H1 (cell line): ENCODE measurements at regions not wholly inside any gene's neighbourhood (a gene's known extent, or its start where the extent isn't known, plus 50 kb on each side); places are given as distances from the start of the nearest gene placed in this dataset.

ENCODE experiments used
- CTCF ChIA-PET: fragments of 300-600 bp; sonication (Branson Sonifier 250); formaldehyde crosslinking; loops from one replicate; lab custom pipeline; 2021; ENCODE audit not compliant: partially characterized antibody; lab: Charles Lee
- POLR2A ChIA-PET: fragments of 300-600 bp; sonication (Branson Sonifier 250); formaldehyde crosslinking; loops from one replicate; lab custom pipeline; 2021; ENCODE audit warnings: inconsistent platforms; ENCODE audit not compliant: partially characterized antibody; lab: Charles Lee
- DNase-seq, 2 experiments: peaks; one replicate each; pipeline versions ENCODE4 v3.0.0 to v3.0.0-alpha.2; 2010 to 2022; ENCODE audit warnings: low spot score in 2 of 2, low read depth in 1 of 2, mixed read lengths in 1 of 2
- FAIRE-seq: peaks from 2 replicates; lab custom pipeline; 2011; peaks lifted over from hg19 to GRCh38; lab: Jason Lieb, UNC
- H2AFZ ChIP-seq: 2 replicates; pipeline ENCODE4 v1.8.1; 2012; ENCODE audit warnings: low read length, inconsistent platforms
- H2AK5ac ChIP-seq: 2 replicates; pipeline ENCODE4 v1.6.1; 2013; ENCODE audit warnings: low read depth, low read length
- H2BK120ac ChIP-seq: replicated peaks from 2 replicates; pipeline ENCODE3; 2013; ENCODE audit warnings: low read depth, low read length, inconsistent platforms
- H2BK12ac ChIP-seq: 2 replicates; pipeline ENCODE4 v1.6.1; 2013; ENCODE audit warnings: low read depth, low read length
- H2BK15ac ChIP-seq: 2 replicates; pipeline ENCODE4 v1.6.1; 2013; ENCODE audit warnings: low read length
- H2BK20ac ChIP-seq: 2 replicates; pipeline ENCODE4 v1.6.1; 2013; ENCODE audit warnings: low read length
- H2BK5ac ChIP-seq: 2 replicates; pipeline ENCODE4 v1.6.1; 2013; ENCODE audit warnings: low read depth, low read length
- H3K14ac ChIP-seq: 2 replicates; pipeline ENCODE4 v1.6.1; 2013; ENCODE audit warnings: inconsistent platforms; ENCODE audit not compliant: insufficient read length
- H3K18ac ChIP-seq: 2 replicates; pipeline ENCODE4 v1.6.1; 2013; ENCODE audit warnings: low read length; ENCODE audit errors: extremely low read depth
- H3K23ac ChIP-seq: 2 replicates; pipeline ENCODE4 v1.6.1; 2013; ENCODE audit warnings: inconsistent platforms; ENCODE audit not compliant: insufficient read length
- H3K23me2 ChIP-seq: 2 replicates; pipeline ENCODE4 v1.6.1; 2013; ENCODE audit warnings: low read depth, low read length
- H3K27ac ChIP-seq: 2 replicates; pipeline ENCODE4 v1.6.1; 2011; ENCODE audit warnings: low read depth, low read length, inconsistent platforms
- H3K27me3 ChIP-seq, 4 experiments: replicated peaks in 1 of 4; 1 replicate in 1 of 4; 2 replicates in 3 of 4; pipeline versions ENCODE4 v1.6.1 to v1.8.1; 2011 to 2013; ENCODE audit warnings: low read length in 3 of 4, mild to moderate bottlenecking in 3 of 4, inconsistent platforms in 2 of 4, mixed read lengths in 2 of 4, moderate library complexity in 1 of 4; ENCODE audit not compliant: control insufficient read depth in 3 of 4, insufficient read depth in 3 of 4; ENCODE audit errors: extremely low read depth in 1 of 4
- H3K36me3 ChIP-seq, 4 experiments: 2 replicates each; pipeline versions ENCODE4 v1.6.1 to v1.8.1; 2011 to 2013; ENCODE audit warnings: mild to moderate bottlenecking in 4 of 4, low read length in 3 of 4, moderate library complexity in 2 of 4, control low read depth in 1 of 4, inconsistent platforms in 1 of 4; ENCODE audit not compliant: insufficient read depth in 4 of 4, control insufficient read depth in 2 of 4
- H3K4ac ChIP-seq: replicated peaks from 2 replicates; pipeline ENCODE3; 2013; ENCODE audit warnings: low read length, low read depth, mixed read lengths, inconsistent platforms; ENCODE audit not compliant: insufficient read length
- H3K4me1 ChIP-seq, 4 experiments: replicated peaks in 1 of 4; 1 replicate in 1 of 4; 2 replicates in 3 of 4; pipeline versions ENCODE4 v1.6.1 to v1.8.1; 2011 to 2013; ENCODE audit warnings: low read length in 3 of 4, inconsistent platforms in 2 of 4, mixed read lengths in 1 of 4; ENCODE audit not compliant: insufficient read depth in 4 of 4, control insufficient read depth in 3 of 4
- H3K4me2 ChIP-seq, 2 experiments: 2 replicates each; pipeline versions ENCODE4 v1.6.1 to v1.8.1; 2011 to 2013; ENCODE audit warnings: low read depth in 2 of 2, low read length in 2 of 2, control low read depth in 1 of 2, inconsistent platforms in 1 of 2, mild to moderate bottlenecking in 1 of 2; ENCODE audit not compliant: insufficient read depth in 1 of 2
- H3K4me3 ChIP-seq, 4 experiments: fragments of 200-600, 300-600 bp in 1 of 4; sonication (generic), shearing (Covaris generic), sonication (Bioruptor Twin) in 1 of 4; 2 replicates each; pipeline versions ENCODE4 v1.5.1 to v1.8.1; 2011 to 2016; ENCODE audit warnings: low read length in 4 of 4, low read depth in 3 of 4, control low read depth in 2 of 4, inconsistent platforms in 2 of 4, mild to moderate bottlenecking in 2 of 4, mixed read lengths in 1 of 4, moderate library complexity in 1 of 4; ENCODE audit not compliant: insufficient read depth in 2 of 4; ENCODE audit errors: extremely low read depth in 1 of 4
- H3K56ac ChIP-seq: replicated peaks from 2 replicates; pipeline ENCODE3; 2013; ENCODE audit warnings: low read depth, mild to moderate bottlenecking, mixed read lengths, low read length, inconsistent platforms; ENCODE audit not compliant: insufficient read length
- H3K79me1 ChIP-seq: 2 replicates; pipeline ENCODE4 v1.6.1; 2013; ENCODE audit warnings: low read depth, low read length, control low read depth
- H3K79me2 ChIP-seq, 2 experiments: 2 replicates each; pipeline versions ENCODE4 v1.6.1 to v1.8.1; 2012 to 2013; ENCODE audit warnings: low read length in 2 of 2, mild to moderate bottlenecking in 2 of 2, inconsistent platforms in 1 of 2; ENCODE audit not compliant: insufficient read depth in 2 of 2, control insufficient read depth in 1 of 2
- H3K9ac ChIP-seq, 4 experiments: replicated peaks in 1 of 4; 1 replicate in 1 of 4; 2 replicates in 3 of 4; pipeline versions ENCODE4 v1.6.1 to v1.8.1; 2011 to 2013; ENCODE audit warnings: low read depth in 3 of 4, low read length in 3 of 4, control low read depth in 2 of 4, mild to moderate bottlenecking in 2 of 4, moderate library complexity in 2 of 4, inconsistent platforms in 1 of 4; ENCODE audit errors: extremely low read depth in 1 of 4
- H3K9me3 ChIP-seq, 2 experiments: 2 replicates each; pipeline versions ENCODE4 v1.6.1 to v1.8.1; 2012 to 2013; ENCODE audit warnings: mild to moderate bottlenecking in 2 of 2, moderate library complexity in 2 of 2, control low read depth in 1 of 2, inconsistent platforms in 1 of 2, low read depth in 1 of 2, low read length in 1 of 2, mixed read lengths in 1 of 2; ENCODE audit not compliant: insufficient read depth in 2 of 2
- H4K20me1 ChIP-seq, 2 experiments: replicated peaks in 1 of 2; 2 replicates each; pipeline versions ENCODE3 to v1.8.1; 2011 to 2013; ENCODE audit warnings: inconsistent platforms in 2 of 2, low read length in 2 of 2, mild to moderate bottlenecking in 1 of 2; ENCODE audit not compliant: insufficient read depth in 2 of 2, control insufficient read depth in 1 of 2
- H4K5ac ChIP-seq: 2 replicates; pipeline ENCODE4 v1.6.1; 2013; ENCODE audit warnings: low read length, low read depth, mixed read lengths, inconsistent platforms; ENCODE audit not compliant: insufficient read length
- H4K8ac ChIP-seq: 2 replicates; pipeline ENCODE4 v1.8.0; 2013; ENCODE audit warnings: mild to moderate bottlenecking, moderate library complexity, low read length, inconsistent platforms; ENCODE audit not compliant: insufficient read depth; ENCODE audit errors: extremely low read depth
- H4K91ac ChIP-seq: replicated peaks from 2 replicates; pipeline ENCODE3; 2013; ENCODE audit warnings: low read length, mixed read lengths, inconsistent platforms; ENCODE audit not compliant: insufficient read length
- EP300 ChIP-seq, 2 experiments: IDR thresholded peaks; 1 replicate in 1 of 2; 2 replicates in 1 of 2; pipeline ENCODE4 v1.6.1; 2011 to 2012; ENCODE audit warnings: low read depth in 2 of 2, low read length in 2 of 2, mild to moderate bottlenecking in 2 of 2, borderline replicate concordance in 1 of 2, inconsistent platforms in 1 of 2, moderate library complexity in 1 of 2
- MAFK ChIP-seq: IDR thresholded peaks from 2 replicates; pipeline ENCODE4 v1.6.1; 2012; ENCODE audit warnings: low read depth, mild to moderate bottlenecking, improper control_type of control experiment, low read length
- POLR2A ChIP-seq, 2 experiments: IDR thresholded peaks; 1 replicate in 1 of 2; 2 replicates in 1 of 2; pipeline ENCODE4 v1.6.1; 2011; ENCODE audit warnings: low read depth in 2 of 2, low read length in 2 of 2, mild to moderate bottlenecking in 2 of 2; ENCODE audit errors: control extremely low read depth in 1 of 2
- SAP30 ChIP-seq: fragments of 300-600 bp; sonication (generic); IDR thresholded peaks from 2 replicates; pipeline ENCODE4 v1.7.1; 2012; ENCODE audit warnings: low read length, moderate library complexity, mild to moderate bottlenecking, inconsistent platforms; ENCODE audit not compliant: insufficient read depth, insufficient replicate concordance
- TCF12 ChIP-seq: IDR thresholded peaks from 2 replicates; pipeline ENCODE4 v1.6.1; 2011; ENCODE audit warnings: low read depth, mild to moderate bottlenecking, low read length
- WGBS, 2 experiments: shearing (Covaris generic) in 1 of 2; methylation state at CpG; one replicate each; pipeline versions ENCODE4 v1.1.6 to v1.1.7; 2013 to 2015; ENCODE audit warnings: low lambda C conversion rate in 2 of 2, mixed read lengths in 2 of 2, inconsistent platforms in 1 of 2, low coverage in 1 of 2, missing lambda C conversion rate in 1 of 2; ENCODE audit not compliant: insufficient replicate concordance in 2 of 2, insufficient coverage in 1 of 2, insufficient read length in 1 of 2; ENCODE audit errors: extremely low coverage in 1 of 2, missing lambda C conversion rate in 1 of 2; 5-methylcytosine and 5-hydroxymethylcytosine counted together

GRCh38 chr2:53167227-53167626, 600.4 kb upstream of the CHAC2 start:
- H3K4me3 ChIP-seq: no peak overlapping the region
- no peak for DNase-seq
- H4K8ac ChIP-seq: no peak overlapping the region
- no peaks in the 10 kb centered on the region for H4K20me1 ChIP-seq
- H3K56ac ChIP-seq: no peak overlapping the region
- H3K79me1 ChIP-seq: no peaks in the 10 kb centered on the region
- WGBS, 2 experiments: 95% methylated on average over 4 of the region's 4 CpGs; no CpG with 5 or more reads in 1 of the 2 experiments
- ChIA-PET CTCF (no interaction called here), POLR2A (no interaction called here)
- no peak overlapping the region for H2AFZ ChIP-seq
- no peak overlapping the region for H2BK15ac ChIP-seq
- H3K36me3 ChIP-seq: no peaks in the 10 kb centered on the region
- H3K14ac ChIP-seq: no peak overlapping the region
- no peaks in the 10 kb centered on the region for H3K79me2 ChIP-seq
- no peak overlapping the region for H3K27ac ChIP-seq
- no peaks in the 10 kb centered on the region for H3K4me1 ChIP-seq
- no peak overlapping the region for H3K23ac ChIP-seq
- H2BK20ac ChIP-seq: no peak overlapping the region
- H2BK5ac ChIP-seq: no peak overlapping the region
- no peak overlapping the region for H4K91ac ChIP-seq
- no peaks in the 10 kb centered on the region for H3K9me3 ChIP-seq
- no peak overlapping the region for H3K4ac ChIP-seq
- H2AK5ac ChIP-seq: no peak overlapping the region
- H3K27me3 ChIP-seq: no peaks in the 10 kb centered on the region
- H3K9ac ChIP-seq: no peak overlapping the region
- H3K18ac ChIP-seq: no peak overlapping the region
- no peak overlapping the region for H3K4me2 ChIP-seq
- no peak overlapping the region for H4K5ac ChIP-seq
- no peak for FAIRE-seq
- TF ChIP-seq TCF12 (no peak), MAFK (peak; percentile 22; the same call in 1 of the 2 replicates), SAP30 (no peak), POLR2A (IDR thresholded peaks at IDR 0.05; ENCODE audit: control extremely low read depth in 1 of 2, low read depth in 2 of 2, low read length in 2 of 2) (no peak), EP300 (IDR thresholded peaks at IDR 0.05; ENCODE audit: borderline replicate concordance in 1 of 2, low read depth in 2 of 2, low read length in 2 of 2) (no peak)
- H2BK120ac ChIP-seq: no peak overlapping the region
- no peaks in the 10 kb centered on the region for H3K23me2 ChIP-seq
- H2BK12ac ChIP-seq: no peak overlapping the region
